Thoracic aorta (tissue), 2 donors: ENCODE measurements at regions not wholly inside any gene's neighbourhood (a gene's known extent, or its start where the extent isn't known, plus 50 kb on each side); places are given as distances from the start of the nearest gene placed in this dataset.

Source experiments
- ATAC-seq: fragments of 150-250 bp; one replicate; pipeline ENCODE4 v1.8.0; 2017; ENCODE audit warnings: low read depth; ENCODE audit not compliant: insufficient number of reproducible peaks, low FRiP score
- DNase-seq: peaks from one replicate; pipeline ENCODE4 v3.0.0-alpha.2; 2020; ENCODE audit warnings: low spot score
- H3K27ac ChIP-seq, 2 donors: fragments of 200-600 bp; sonication (generic); 1 replicate in 1 of 2; 2 replicates in 1 of 2; pipeline ENCODE4 v1.5.1; 2016; ENCODE audit warnings: mild to moderate bottlenecking in 2 of 2, moderate library complexity in 2 of 2
- H3K27me3 ChIP-seq: fragments of 200-600 bp; sonication (generic); replicated peaks from 2 replicates; pipeline ENCODE4 v1.6.0; 2016; ENCODE audit warnings: mild to moderate bottlenecking; ENCODE audit not compliant: insufficient read depth
- H3K36me3 ChIP-seq: fragments of 200-600 bp; sonication (generic); one replicate; pipeline ENCODE4 v1.5.1; 2016
- H3K4me1 ChIP-seq, 2 donors: fragments of 200-600 bp; sonication (generic); 1 replicate in 1 of 2; 2 replicates in 1 of 2; pipeline versions ENCODE4 v1.5.1 to v1.6.0; 2016; ENCODE audit warnings: low read depth in 2 of 2, mild to moderate bottlenecking in 1 of 2; ENCODE audit not compliant: control insufficient read depth in 1 of 2
- H3K4me3 ChIP-seq: fragments of 200-600 bp; sonication (generic); 2 replicates; pipeline ENCODE4 v1.5.1; 2016; ENCODE audit warnings: mild to moderate bottlenecking
- H3K9me3 ChIP-seq: fragments of 200-600 bp; sonication (generic); 2 replicates; pipeline ENCODE4 v1.5.1; 2016
- TF ChIP-seq, protein P1 (sequence below): fragments of 200-600 bp; sonication (generic); IDR thresholded peaks from one replicate; pipeline ENCODE4 v1.5.1; 2019; ENCODE audit warnings: antibody characterized with exemption

- no peak for ATAC-seq
- Histone ChIP-seq H3K27ac (no peak overlapping the region), H3K27me3 (no peaks in the 10 kb centered on the region), H3K4me3 (no peak overlapping the region), H3K4me1 (no peaks in the 10 kb centered on the region), H3K9me3 (no peaks in the 10 kb centered on the region), H3K36me3 (no peaks in the 10 kb centered on the region)
- DNase-seq = no peak
- TF ChIP-seq, protein P1, sequence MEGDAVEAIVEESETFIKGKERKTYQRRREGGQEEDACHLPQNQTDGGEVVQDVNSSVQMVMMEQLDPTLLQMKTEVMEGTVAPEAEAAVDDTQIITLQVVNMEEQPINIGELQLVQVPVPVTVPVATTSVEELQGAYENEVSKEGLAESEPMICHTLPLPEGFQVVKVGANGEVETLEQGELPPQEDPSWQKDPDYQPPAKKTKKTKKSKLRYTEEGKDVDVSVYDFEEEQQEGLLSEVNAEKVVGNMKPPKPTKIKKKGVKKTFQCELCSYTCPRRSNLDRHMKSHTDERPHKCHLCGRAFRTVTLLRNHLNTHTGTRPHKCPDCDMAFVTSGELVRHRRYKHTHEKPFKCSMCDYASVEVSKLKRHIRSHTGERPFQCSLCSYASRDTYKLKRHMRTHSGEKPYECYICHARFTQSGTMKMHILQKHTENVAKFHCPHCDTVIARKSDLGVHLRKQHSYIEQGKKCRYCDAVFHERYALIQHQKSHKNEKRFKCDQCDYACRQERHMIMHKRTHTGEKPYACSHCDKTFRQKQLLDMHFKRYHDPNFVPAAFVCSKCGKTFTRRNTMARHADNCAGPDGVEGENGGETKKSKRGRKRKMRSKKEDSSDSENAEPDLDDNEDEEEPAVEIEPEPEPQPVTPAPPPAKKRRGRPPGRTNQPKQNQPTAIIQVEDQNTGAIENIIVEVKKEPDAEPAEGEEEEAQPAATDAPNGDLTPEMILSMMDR = no peak
Observed at GRCh38 chr5:164784230-164784629, 1278.8 kb downstream of the MAT2B start.

- H3K36me3 ChIP-seq = no peaks in the 10 kb centered on the region
- H3K27ac ChIP-seq = no peak overlapping the region
- H3K9me3 ChIP-seq = no peaks in the 10 kb centered on the region
- H3K27me3 ChIP-seq = no peaks in the 10 kb centered on the region
- TF ChIP-seq, protein P1 = no peak
- no peak overlapping the region for H3K4me3 ChIP-seq
- DNase-seq = no peak
- no peaks in the 10 kb centered on the region for H3K4me1 ChIP-seq
- ATAC-seq = no peak
Observed at GRCh38 chr5:164798110-164798509, 1292.7 kb downstream of the MAT2B start.

DNA sequence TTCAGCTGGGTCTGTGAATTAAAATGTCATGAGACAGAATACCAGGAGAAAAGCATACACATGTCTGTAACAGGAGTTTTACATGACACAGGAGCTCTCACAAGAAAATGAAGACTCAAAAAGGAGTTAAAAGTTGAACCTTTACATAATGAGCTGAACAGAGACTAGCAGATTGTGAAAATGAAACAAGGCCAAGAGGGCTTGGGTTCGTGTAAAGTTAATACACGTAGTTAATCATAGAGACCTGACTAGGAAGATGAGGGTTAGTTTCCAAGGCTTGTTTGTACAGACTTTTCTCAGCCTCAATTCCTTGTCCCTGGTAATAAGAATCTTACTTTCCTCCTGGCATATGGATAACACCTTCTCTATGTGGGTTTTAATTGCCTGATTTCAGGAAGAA lies 1294.0 kb downstream of the MAT2B start:
- Histone ChIP-seq H3K4me3 (no peak overlapping the region), H3K27me3 (no peaks in the 10 kb centered on the region), H3K36me3 (no peaks in the 10 kb centered on the region), H3K9me3 (no peaks in the 10 kb centered on the region), H3K4me1 (no peaks in the 10 kb centered on the region), H3K27ac (no peak overlapping the region)
- TF ChIP-seq, protein P1 = no peak
- ATAC-seq (no peak), DNase-seq (no peak)

- DNase-seq = no peak
- no peaks in the 10 kb centered on the region for H3K36me3 ChIP-seq
- H3K9me3 ChIP-seq = no peaks in the 10 kb centered on the region
- H3K4me3 ChIP-seq = no peak overlapping the region
- TF ChIP-seq, protein P1 = no peak
- no peak overlapping the region for H3K27ac ChIP-seq
- no peaks in the 10 kb centered on the region for H3K27me3 ChIP-seq
- no peaks in the 10 kb centered on the region for H3K4me1 ChIP-seq
- no peak for ATAC-seq
Observed at GRCh38 chr5:164801910-164802309, 1296.5 kb downstream of the MAT2B start.

GRCh38 chr5:164809821-164810220 lies 1304.4 kb downstream of the MAT2B start:
- no peak for ATAC-seq
- DNase-seq = no peak
- Histone ChIP-seq H3K27me3 (no peaks in the 10 kb centered on the region), H3K4me1 (no peaks in the 10 kb centered on the region), H3K9me3 (no peaks in the 10 kb centered on the region), H3K27ac (no peak overlapping the region), H3K4me3 (no peak overlapping the region), H3K36me3 (no peaks in the 10 kb centered on the region)
- TF ChIP-seq, protein P1 = no peak
